H9 (cell line): ENCODE measurements at regions not wholly inside any gene's neighbourhood (a gene's known extent, or its start where the extent isn't known, plus 50 kb on each side); places are given as distances from the start of the nearest gene placed in this dataset.

Experiments used
- DNase-seq: peaks from one replicate; pipeline ENCODE4 v3.0.0-alpha.2; 2017
- H2AFZ ChIP-seq: one replicate; pipeline ENCODE4 v1.6.1; 2013; ENCODE audit warnings: mild to moderate bottlenecking, low read length, control low read depth, moderate library complexity
- H2AK5ac ChIP-seq: 2 replicates; pipeline ENCODE4 v1.6.1; 2013; ENCODE audit warnings: low read length, control low read depth, mixed read lengths; ENCODE audit not compliant: insufficient read length
- H2BK120ac ChIP-seq: one replicate; pipeline ENCODE4 v1.6.1; 2013; ENCODE audit warnings: low read depth, mild to moderate bottlenecking, low read length, control low read depth, inconsistent platforms; ENCODE audit not compliant: poor library complexity, severe bottlenecking
- H2BK12ac ChIP-seq: 2 replicates; pipeline ENCODE4 v1.6.1; 2013; ENCODE audit warnings: low read length, control low read depth, mixed read lengths, low read depth; ENCODE audit not compliant: insufficient read length
- H2BK15ac ChIP-seq: 2 replicates; pipeline ENCODE4 v1.6.1; 2013; ENCODE audit warnings: low read depth, low read length, control low read depth
- H2BK20ac ChIP-seq: one replicate; pipeline ENCODE4 v1.6.1; 2013; ENCODE audit warnings: low read depth, mild to moderate bottlenecking, low read length, control low read depth, inconsistent platforms; ENCODE audit not compliant: poor library complexity, severe bottlenecking
- H2BK5ac ChIP-seq: 2 replicates; pipeline ENCODE4 v1.6.1; 2013; ENCODE audit warnings: low read length, control low read depth, mixed read lengths; ENCODE audit not compliant: insufficient read length
- H3K14ac ChIP-seq: 2 replicates; pipeline ENCODE4 v1.6.1; 2013; ENCODE audit warnings: low read length, control low read depth; ENCODE audit not compliant: insufficient read depth
- H3K18ac ChIP-seq: 2 replicates; pipeline ENCODE4 v1.6.1; 2013; ENCODE audit warnings: low read depth, mild to moderate bottlenecking, mixed read lengths, low read length, control low read depth; ENCODE audit not compliant: insufficient read length
- H3K23ac ChIP-seq: 2 replicates; pipeline ENCODE4 v1.6.1; 2013; ENCODE audit warnings: low read length, control low read depth, mixed read lengths, low read depth; ENCODE audit not compliant: insufficient read length
- H3K23me2 ChIP-seq: 2 replicates; pipeline ENCODE4 v1.6.1; 2013; ENCODE audit warnings: low read depth, mild to moderate bottlenecking, mixed read lengths, low read length, control low read depth; ENCODE audit not compliant: insufficient read length, poor library complexity, severe bottlenecking
- H3K27ac ChIP-seq: 2 replicates; pipeline ENCODE4 v1.5.1; 2013; ENCODE audit warnings: low read length, control low read depth, mixed read lengths, low read depth; ENCODE audit not compliant: insufficient read length
- H3K27me3 ChIP-seq: 2 replicates; pipeline ENCODE4 v1.6.1; 2013; ENCODE audit warnings: low read length, control low read depth, inconsistent platforms; ENCODE audit not compliant: insufficient read depth
- H3K4ac ChIP-seq: 2 replicates; pipeline ENCODE4 v1.6.1; 2013; ENCODE audit warnings: low read depth, mild to moderate bottlenecking, control low read depth, inconsistent platforms, low read length, moderate library complexity
- H3K4me1 ChIP-seq: 2 replicates; pipeline ENCODE4 v1.6.1; 2013; ENCODE audit warnings: low read length, control low read depth, inconsistent platforms; ENCODE audit not compliant: insufficient read depth
- H3K4me2 ChIP-seq: 2 replicates; pipeline ENCODE4 v1.6.1; 2013; ENCODE audit warnings: low read length, control low read depth, mixed read lengths; ENCODE audit not compliant: insufficient read length, insufficient read depth
- H3K56ac ChIP-seq: 2 replicates; pipeline ENCODE4 v1.6.1; 2013; ENCODE audit warnings: low read depth, mild to moderate bottlenecking, mixed read lengths, low read length, control low read depth; ENCODE audit not compliant: insufficient read length
- H3K79me1 ChIP-seq: 2 replicates; pipeline ENCODE4 v1.6.1; 2013; ENCODE audit warnings: low read depth, mild to moderate bottlenecking, moderate library complexity, low read length, control low read depth, inconsistent platforms; ENCODE audit not compliant: insufficient read depth, poor library complexity, severe bottlenecking
- H3K79me2 ChIP-seq: 2 replicates; pipeline ENCODE4 v1.6.1; 2013; ENCODE audit warnings: low read length, control low read depth, inconsistent platforms; ENCODE audit not compliant: insufficient read depth
- H3K9ac ChIP-seq: 2 replicates; pipeline ENCODE4 v1.6.1; 2013; ENCODE audit warnings: low read length, control low read depth, mixed read lengths; ENCODE audit not compliant: insufficient read length; ENCODE audit errors: extremely low read depth
- H3K9me3 ChIP-seq: one replicate; pipeline ENCODE4 v1.6.1; 2013; ENCODE audit warnings: low read depth, low read length, inconsistent platforms; ENCODE audit not compliant: control insufficient read depth
- H3T11ph ChIP-seq: one replicate; pipeline ENCODE4 v1.6.1; 2013; ENCODE audit warnings: mild to moderate bottlenecking, low read length, control low read depth, inconsistent platforms
- H4K20me1 ChIP-seq: one replicate; pipeline ENCODE4 v1.6.1; 2013; ENCODE audit not compliant: control insufficient read depth, insufficient read length, insufficient read depth
- H4K5ac ChIP-seq: 2 replicates; pipeline ENCODE4 v1.6.1; 2013; ENCODE audit warnings: low read depth, mild to moderate bottlenecking, mixed read lengths, low read length, control low read depth; ENCODE audit not compliant: insufficient read length
- H4K8ac ChIP-seq: replicated peaks from 2 replicates; pipeline ENCODE4 v1.6.1; 2013; ENCODE audit warnings: low read length, control low read depth, mixed read lengths, low read depth; ENCODE audit not compliant: insufficient read length
- H4K91ac ChIP-seq: 2 replicates; pipeline ENCODE4 v1.6.1; 2013; ENCODE audit warnings: low read depth, mild to moderate bottlenecking, moderate library complexity, mixed read lengths, low read length, control low read depth; ENCODE audit not compliant: insufficient read length
- H3K27ac Mint-ChIP-seq, 3 experiments: 2 replicates in 2 of 3; 3 replicates in 1 of 3; pipeline ENCODE4 v1.8.0; 2020 to 2021; ENCODE audit warnings: mixed read lengths in 3 of 3, mild to moderate bottlenecking in 1 of 3, moderate library complexity in 1 of 3
- H3K27me3 Mint-ChIP-seq: 2 replicates; pipeline ENCODE4 v1.8.0; 2021; ENCODE audit warnings: low read depth, mild to moderate bottlenecking, moderate library complexity, mixed read lengths
- H3K36me3 Mint-ChIP-seq, 3 experiments: 2 replicates in 2 of 3; 3 replicates in 1 of 3; pipeline ENCODE4 v1.8.0; 2020 to 2021; ENCODE audit warnings: low read depth in 3 of 3, mixed read lengths in 3 of 3; ENCODE audit not compliant: insufficient read depth in 1 of 3
- H3K4me1 Mint-ChIP-seq, 2 experiments: 2 replicates each; pipeline ENCODE4 v1.8.0; 2020; ENCODE audit warnings: mixed read lengths in 2 of 2
- H3K4me3 Mint-ChIP-seq, 2 experiments: 2 replicates in 1 of 2; 3 replicates in 1 of 2; pipeline ENCODE4 v1.8.0; 2020 to 2021; ENCODE audit warnings: mild to moderate bottlenecking in 2 of 2, mixed read lengths in 2 of 2, moderate library complexity in 1 of 2
- H3K9me3 Mint-ChIP-seq, 2 experiments: 2 replicates in 1 of 2; 3 replicates in 1 of 2; pipeline ENCODE4 v1.8.0; 2020; ENCODE audit warnings: mild to moderate bottlenecking in 2 of 2, mixed read lengths in 2 of 2, moderate library complexity in 1 of 2
- CTCF ChIP-seq: fragments of 200-600 bp; sonication (generic); conservative IDR thresholded peaks from 3 replicates; pipeline ENCODE4 v1.8.0; 2021; ENCODE audit warnings: antibody characterized with exemption, mild to moderate bottlenecking
- WGBS: extraction: QIAGEN DNeasy Blood & Tissue Kit; methylation state at CpG from one replicate; pipeline ENCODE4 v1.1.7; 2013; ENCODE audit warnings: missing lambda C conversion rate, low lambda C conversion rate, mixed read lengths; ENCODE audit not compliant: insufficient read length; ENCODE audit errors: extremely low coverage; 5-methylcytosine and 5-hydroxymethylcytosine counted together

GRCh38 chr7:52708846-52709245 is 326.6 kb upstream of the POM121L12 start:
- Histone ChIP-seq H3K27me3 (no peaks in the 10 kb centered on the region), H2BK5ac (no peak overlapping the region), H2BK15ac (no peak overlapping the region), H4K91ac (no peak overlapping the region), H2BK12ac (no peak overlapping the region), H4K8ac (no peak overlapping the region), H4K20me1 (no peaks in the 10 kb centered on the region), H2BK120ac (no peak overlapping the region), H3K79me1 (no peaks in the 10 kb centered on the region), H3K9ac (no peak overlapping the region), H3K18ac (no peak overlapping the region), H3K23me2 (no peaks in the 10 kb centered on the region), H3K27ac (no peak overlapping the region), H4K5ac (no peak overlapping the region), H3K23ac (no peak overlapping the region), H3T11ph (no peak overlapping the region), H3K4me2 (no peak overlapping the region), H3K14ac (no peak overlapping the region), H2BK20ac (no peak overlapping the region), H2AK5ac (no peak overlapping the region), H3K79me2 (no peaks in the 10 kb centered on the region), H3K4me1 (no peaks in the 10 kb centered on the region), H3K9me3 (no peaks in the 10 kb centered on the region), H2AFZ (no peak overlapping the region), H3K4ac (no peak overlapping the region), H3K56ac (no peak overlapping the region)
- Mint-ChIP-seq H3K4me1 (peaks cover under 1% of the 10 kb centered on the region in 2 experiments), H3K36me3 (peaks cover 4 to 17% (median 7%) of the 10 kb centered on the region in 3 experiments; a peak in 6 of 7 replicates), H3K27me3 (no peaks in the 10 kb centered on the region), H3K9me3 (peaks cover 2 to 8% of the 10 kb centered on the region in 2 experiments; a peak in 3 of 5 replicates), H3K27ac (no peak overlapping the region; a peak in 1 of 7 replicates), H3K4me3 (no peak overlapping the region)
- TF ChIP-seq CTCF = no peak
- WGBS = no CpG with 5 or more reads among the region's 3 CpGs
- no peak for DNase-seq
